Fibroblast of lung (primary cell): ENCODE measurements at regions not wholly inside any gene's neighbourhood (a gene's known extent, or its start where the extent isn't known, plus 50 kb on each side); places are given as distances from the start of the nearest gene placed in this dataset.

Source experiments
- DNase-seq, 2 donors: peaks; one replicate each; pipeline versions ENCODE4 v3.0.0 to v3.0.0-alpha.2; 2010; ENCODE audit warnings: low read depth in 2 of 2
- H2AFZ ChIP-seq: 2 replicates; pipeline ENCODE4 v1.5.1; 2012; ENCODE audit warnings: low read length, control low read depth, inconsistent platforms
- H3K27ac ChIP-seq: 2 replicates; pipeline ENCODE4 v1.5.1; 2011; ENCODE audit warnings: low read length, control low read depth; ENCODE audit not compliant: insufficient read depth
- H3K27me3 ChIP-seq: 2 replicates; pipeline ENCODE4 v1.5.1; 2011; ENCODE audit warnings: mild to moderate bottlenecking, low read length; ENCODE audit not compliant: control insufficient read depth, insufficient read depth
- H3K36me3 ChIP-seq: 2 replicates; pipeline ENCODE4 v1.5.1; 2011; ENCODE audit warnings: low read length; ENCODE audit not compliant: control insufficient read depth, insufficient read depth
- H3K4me1 ChIP-seq: 2 replicates; pipeline ENCODE4 v1.5.1; 2011; ENCODE audit warnings: low read length; ENCODE audit not compliant: control insufficient read depth, insufficient read depth; ENCODE audit errors: extremely low read depth
- H3K4me2 ChIP-seq: 2 replicates; pipeline ENCODE4 v1.5.1; 2011; ENCODE audit warnings: low read length, control low read depth; ENCODE audit not compliant: insufficient read depth; ENCODE audit errors: extremely low read depth
- H3K4me3 ChIP-seq, 4 experiments: fragments of 200-600 bp in 1 of 4; sonication (generic) in 1 of 4; replicated peaks in 1 of 4; 2 replicates each; pipeline ENCODE4 v1.5.1; 2011 to 2016; ENCODE audit warnings: low read length in 4 of 4, low read depth in 3 of 4, mild to moderate bottlenecking in 3 of 4, control low read depth in 2 of 4, inconsistent platforms in 1 of 4, mixed read lengths in 1 of 4; ENCODE audit not compliant: insufficient read depth in 1 of 4; ENCODE audit errors: control extremely low read depth in 1 of 4
- H3K79me2 ChIP-seq: 2 replicates; pipeline ENCODE4 v1.5.1; 2012; ENCODE audit warnings: mild to moderate bottlenecking, low read length, inconsistent platforms; ENCODE audit not compliant: control insufficient read depth, insufficient read depth
- H3K9ac ChIP-seq: 2 replicates; pipeline ENCODE4 v1.5.1; 2011; ENCODE audit warnings: mild to moderate bottlenecking, low read length, control low read depth; ENCODE audit not compliant: insufficient read depth
- H3K9me3 ChIP-seq: 2 replicates; pipeline ENCODE4 v1.5.1; 2012; ENCODE audit warnings: low read depth, low read length; ENCODE audit not compliant: control insufficient read depth, insufficient read depth
- H4K20me1 ChIP-seq: 2 replicates; pipeline ENCODE4 v1.5.1; 2011; ENCODE audit warnings: low read length; ENCODE audit not compliant: control insufficient read depth, insufficient read depth; ENCODE audit errors: extremely low read depth
- EZH2 ChIP-seq: IDR thresholded peaks from 2 replicates; pipeline ENCODE4 v1.5.1; 2012; ENCODE audit warnings: low read length, control low read depth, mild to moderate bottlenecking; ENCODE audit errors: missing control alignments
- TF ChIP-seq, protein P1 (sequence below), 2 donors: IDR thresholded peaks in 1 of 2; conservative IDR thresholded peaks in 1 of 2; 1 replicate in 1 of 2; 2 replicates in 1 of 2; pipeline ENCODE4 v1.5.1; 2011 to 2012; ENCODE audit warnings: low read length in 2 of 2, control low read depth in 1 of 2, inconsistent platforms in 1 of 2, low read depth in 1 of 2, mild to moderate bottlenecking in 1 of 2

DNA sequence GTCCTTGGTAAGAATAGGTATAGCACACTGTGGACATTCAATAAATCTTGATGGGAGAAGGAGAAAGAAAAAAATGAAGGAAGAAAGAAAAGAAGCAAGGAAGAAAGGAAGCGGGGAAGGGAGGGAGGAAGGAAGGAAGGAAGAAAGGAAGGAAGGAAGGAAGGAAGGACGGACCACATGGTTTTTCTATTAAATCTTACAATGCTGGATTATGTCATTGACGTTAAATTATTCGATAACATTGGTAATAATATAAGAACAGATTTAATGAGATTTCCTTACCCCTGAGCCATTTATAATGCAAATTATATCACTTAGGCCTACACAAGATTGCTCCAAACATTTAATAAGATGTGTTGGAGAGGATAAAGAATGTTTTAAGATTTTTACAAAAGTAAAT lies 124.9 kb upstream of the SYT1 start:
- TF ChIP-seq EZH2 = no peak
- TF ChIP-seq, protein P1, sequence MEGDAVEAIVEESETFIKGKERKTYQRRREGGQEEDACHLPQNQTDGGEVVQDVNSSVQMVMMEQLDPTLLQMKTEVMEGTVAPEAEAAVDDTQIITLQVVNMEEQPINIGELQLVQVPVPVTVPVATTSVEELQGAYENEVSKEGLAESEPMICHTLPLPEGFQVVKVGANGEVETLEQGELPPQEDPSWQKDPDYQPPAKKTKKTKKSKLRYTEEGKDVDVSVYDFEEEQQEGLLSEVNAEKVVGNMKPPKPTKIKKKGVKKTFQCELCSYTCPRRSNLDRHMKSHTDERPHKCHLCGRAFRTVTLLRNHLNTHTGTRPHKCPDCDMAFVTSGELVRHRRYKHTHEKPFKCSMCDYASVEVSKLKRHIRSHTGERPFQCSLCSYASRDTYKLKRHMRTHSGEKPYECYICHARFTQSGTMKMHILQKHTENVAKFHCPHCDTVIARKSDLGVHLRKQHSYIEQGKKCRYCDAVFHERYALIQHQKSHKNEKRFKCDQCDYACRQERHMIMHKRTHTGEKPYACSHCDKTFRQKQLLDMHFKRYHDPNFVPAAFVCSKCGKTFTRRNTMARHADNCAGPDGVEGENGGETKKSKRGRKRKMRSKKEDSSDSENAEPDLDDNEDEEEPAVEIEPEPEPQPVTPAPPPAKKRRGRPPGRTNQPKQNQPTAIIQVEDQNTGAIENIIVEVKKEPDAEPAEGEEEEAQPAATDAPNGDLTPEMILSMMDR (conservative IDR thresholded peaks at IDR 0.05 in 1 of 2, IDR thresholded peaks at IDR 0.05 in 1 of 2; ENCODE audit: low read depth in 1 of 2, low read length in 2 of 2) = no peak
- Histone ChIP-seq H3K36me3 (no peaks in the 10 kb centered on the region), H4K20me1 (no peaks in the 10 kb centered on the region), H3K27ac (no peak overlapping the region), H3K9me3 (no peaks in the 10 kb centered on the region), H3K4me1 (no peaks in the 10 kb centered on the region), H2AFZ (no peak overlapping the region), H3K4me2 (no peak overlapping the region), H3K9ac (no peak overlapping the region), H3K79me2 (no peaks in the 10 kb centered on the region), H3K27me3 (no peaks in the 10 kb centered on the region), H3K4me3 (no peak overlapping the region)
- no peak for DNase-seq

DNA sequence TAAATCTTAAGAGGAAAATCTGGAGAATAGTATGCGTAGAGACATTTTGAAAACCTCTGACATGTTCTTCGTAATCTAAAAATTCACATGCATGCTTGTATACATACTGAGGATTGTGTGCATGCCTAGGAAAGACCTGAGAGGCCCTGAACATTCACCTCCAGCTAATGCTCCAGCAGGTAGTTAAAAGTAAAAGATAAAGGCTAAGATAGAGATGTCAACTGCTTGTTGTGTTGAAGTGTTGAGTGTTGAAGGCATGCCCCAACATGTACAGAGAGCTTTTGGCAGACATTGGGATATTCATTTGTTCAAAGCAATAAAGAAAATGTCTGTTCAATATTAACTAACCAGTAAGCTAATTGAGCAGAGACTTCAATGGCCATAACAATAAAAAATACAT lies 118.6 kb upstream of the SYT1 start:
- no peak overlapping the region for H3K4me3 ChIP-seq
- no peaks in the 10 kb centered on the region for H3K79me2 ChIP-seq
- no peak overlapping the region for H2AFZ ChIP-seq
- no peak overlapping the region for H3K27ac ChIP-seq
- no peak overlapping the region for H3K4me2 ChIP-seq
- no peak for TF ChIP-seq EZH2
- TF ChIP-seq, protein P1 (conservative IDR thresholded peaks at IDR 0.05 in 1 of 2, IDR thresholded peaks at IDR 0.05 in 1 of 2; ENCODE audit: low read depth in 1 of 2, low read length in 2 of 2) = no peak
- H3K4me1 ChIP-seq = no peaks in the 10 kb centered on the region
- DNase-seq = no peak
- no peaks in the 10 kb centered on the region for H3K36me3 ChIP-seq
- no peak overlapping the region for H3K9ac ChIP-seq
- no peaks in the 10 kb centered on the region for H4K20me1 ChIP-seq
- H3K9me3 ChIP-seq = no peaks in the 10 kb centered on the region
- H3K27me3 ChIP-seq = no peaks in the 10 kb centered on the region

DNA sequence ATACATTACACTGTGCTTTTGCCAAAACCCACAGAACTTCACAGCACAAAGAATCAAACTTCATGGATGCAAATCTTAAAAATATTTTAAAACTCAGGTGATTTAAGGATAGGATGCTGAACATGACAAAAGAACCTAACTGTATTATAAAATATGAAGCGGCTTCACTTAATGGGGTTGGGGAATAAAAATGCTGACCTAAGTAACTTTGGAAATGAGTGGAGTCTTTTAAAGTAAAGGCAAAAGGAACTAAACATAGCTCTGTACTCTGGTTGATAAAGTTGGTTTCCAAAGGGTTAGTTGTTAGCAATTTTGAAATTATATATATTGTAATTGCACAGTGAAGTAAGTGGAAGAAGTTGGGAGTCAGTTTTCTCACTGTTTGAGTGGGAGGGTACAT lies 111.5 kb upstream of the SYT1 start:
- no peaks in the 10 kb centered on the region for H3K27me3 ChIP-seq
- no peak overlapping the region for H3K27ac ChIP-seq
- H3K9me3 ChIP-seq = no peaks in the 10 kb centered on the region
- H3K79me2 ChIP-seq = no peaks in the 10 kb centered on the region
- no peak for DNase-seq
- no peak overlapping the region for H3K4me2 ChIP-seq
- H3K4me1 ChIP-seq = no peaks in the 10 kb centered on the region
- no peak overlapping the region for H2AFZ ChIP-seq
- no peak overlapping the region for H3K9ac ChIP-seq
- no peaks in the 10 kb centered on the region for H4K20me1 ChIP-seq
- TF ChIP-seq, protein P1 (conservative IDR thresholded peaks at IDR 0.05 in 1 of 2, IDR thresholded peaks at IDR 0.05 in 1 of 2; ENCODE audit: low read depth in 1 of 2, low read length in 2 of 2) = no peak
- no peak for TF ChIP-seq EZH2
- H3K36me3 ChIP-seq = no peaks in the 10 kb centered on the region
- no peak overlapping the region for H3K4me3 ChIP-seq
